Ectodermal cell (in vitro differentiated cells): ENCODE measurements at regions not wholly inside any gene's neighbourhood (a gene's known extent, or its start where the extent isn't known, plus 50 kb on each side); places are given as distances from the start of the nearest gene placed in this dataset.

Experiments used
- H3K27ac ChIP-seq: 2 replicates; pipeline ENCODE4 v1.7.0; 2013; ENCODE audit warnings: mild to moderate bottlenecking, low read depth, low read length; ENCODE audit not compliant: insufficient read depth, poor library complexity, severe bottlenecking
- H3K27me3 ChIP-seq: 2 replicates; pipeline ENCODE4 v1.7.0; 2013; ENCODE audit warnings: mild to moderate bottlenecking, low read length; ENCODE audit not compliant: insufficient read depth, control insufficient read depth, poor library complexity, severe bottlenecking
- H3K36me3 ChIP-seq: one replicate; pipeline ENCODE4 v1.7.0; 2013; ENCODE audit warnings: low read length; ENCODE audit not compliant: control insufficient read depth, insufficient read depth
- H3K4me1 ChIP-seq: one replicate; pipeline ENCODE4 v1.7.0; 2013; ENCODE audit warnings: low read length; ENCODE audit not compliant: control insufficient read depth, insufficient read depth
- H3K4me3 ChIP-seq: 2 replicates; pipeline ENCODE4 v1.7.0; 2013; ENCODE audit warnings: low read depth, low read length, control low read depth; ENCODE audit not compliant: insufficient read depth
- H3K9me3 ChIP-seq: 2 replicates; pipeline ENCODE4 v1.7.0; 2013; ENCODE audit warnings: mild to moderate bottlenecking, low read length, moderate library complexity; ENCODE audit not compliant: control insufficient read depth
- WGBS, 2 experiments: methylation state at CpG; one replicate each; pipeline ENCODE4 v1.1.7; 2013; ENCODE audit warnings: missing lambda C conversion rate in 2 of 2; 5-methylcytosine and 5-hydroxymethylcytosine counted together

- Histone ChIP-seq H3K36me3 (no peaks in the 10 kb centered on the region), H3K4me3 (no peak overlapping the region), H3K27ac (no peak overlapping the region), H3K4me1 (no peaks in the 10 kb centered on the region), H3K27me3 (no peaks in the 10 kb centered on the region), H3K9me3 (no peaks in the 10 kb centered on the region)
- WGBS, 2 experiments, result 92 to 98% methylated on average over 2 to 3 of the region's 3 CpGs
Measured at GRCh38 chr13:55483626-55484158, 1657.0 kb upstream of the PRR20A start.

GRCh38 chr13:55493297-55493696 is 1647.4 kb upstream of the PRR20A start:
- no peaks in the 10 kb centered on the region for H3K9me3 ChIP-seq
- H3K36me3 ChIP-seq, result no peaks in the 10 kb centered on the region
- H3K27ac ChIP-seq, result no peak overlapping the region
- WGBS, 2 experiments, result 90 to 96% methylated on average over 2 to 3 of the region's 3 CpGs
- no peaks in the 10 kb centered on the region for H3K27me3 ChIP-seq
- H3K4me1 ChIP-seq, result no peaks in the 10 kb centered on the region
- no peak overlapping the region for H3K4me3 ChIP-seq

GRCh38 chr13:55497486-55497885 is 1643.2 kb upstream of the PRR20A start:
- Histone ChIP-seq H3K4me1 (no peaks in the 10 kb centered on the region), H3K36me3 (no peaks in the 10 kb centered on the region), H3K4me3 (no peak overlapping the region), H3K27ac (no peak overlapping the region), H3K9me3 (no peaks in the 10 kb centered on the region), H3K27me3 (no peaks in the 10 kb centered on the region)
- 69 to 89% methylated on average over 2 of the region's 3 CpGs for WGBS, 2 experiments

GRCh38 chr13:55500694-55501093 is 1640.0 kb upstream of the PRR20A start:
- Histone ChIP-seq H3K4me3 (no peak overlapping the region), H3K9me3 (peaks cover 2% of the 10 kb centered on the region), H3K4me1 (no peaks in the 10 kb centered on the region), H3K36me3 (no peaks in the 10 kb centered on the region), H3K27ac (no peak overlapping the region), H3K27me3 (no peaks in the 10 kb centered on the region)
- 90 to 95% methylated on average over 2 of the region's 2 CpGs for WGBS, 2 experiments

- no peaks in the 10 kb centered on the region for H3K27me3 ChIP-seq
- no peaks in the 10 kb centered on the region for H3K36me3 ChIP-seq
- peaks cover 2% of the 10 kb centered on the region for H3K9me3 ChIP-seq
- no peaks in the 10 kb centered on the region for H3K4me1 ChIP-seq
- H3K27ac ChIP-seq, result no peak overlapping the region
- H3K4me3 ChIP-seq, result no peak overlapping the region
- 96 to 100% methylated on average over 1 of the region's 1 CpG for WGBS, 2 experiments
Measured at GRCh38 chr13:55516610-55517009, 1624.1 kb upstream of the PRR20A start.

- Histone ChIP-seq H3K27me3 (no peaks in the 10 kb centered on the region), H3K4me1 (no peaks in the 10 kb centered on the region), H3K27ac (no peak overlapping the region), H3K36me3 (no peaks in the 10 kb centered on the region), H3K4me3 (no peak overlapping the region), H3K9me3 (peaks cover 2% of the 10 kb centered on the region)
- 57 to 73% methylated on average over 1 of the region's 1 CpG for WGBS, 2 experiments
Measured at GRCh38 chr13:55517312-55517711, 1623.4 kb upstream of the PRR20A start.

- H3K27ac ChIP-seq, result no peak overlapping the region
- peaks cover 3% of the 10 kb centered on the region for H3K4me1 ChIP-seq
- no peaks in the 10 kb centered on the region for H3K27me3 ChIP-seq
- peaks cover 5% of the 10 kb centered on the region for H3K9me3 ChIP-seq
- 15 to 48% methylated on average over 1 of the region's 1 CpG for WGBS, 2 experiments
- H3K4me3 ChIP-seq, result no peak overlapping the region
- no peaks in the 10 kb centered on the region for H3K36me3 ChIP-seq
Measured at GRCh38 chr13:55528434-55528833, 1612.3 kb upstream of the PRR20A start.

GRCh38 chr13:55534306-55534705 is 1606.4 kb upstream of the PRR20A start:
- Histone ChIP-seq H3K4me1 (no peaks in the 10 kb centered on the region), H3K9me3 (peaks cover 6% of the 10 kb centered on the region), H3K36me3 (no peaks in the 10 kb centered on the region), H3K27ac (no peak overlapping the region), H3K4me3 (no peak overlapping the region), H3K27me3 (no peaks in the 10 kb centered on the region)
- WGBS, 2 experiments, result no CpG with 5 or more reads among the region's 1 CpG

- Histone ChIP-seq H3K27ac (no peak overlapping the region), H3K27me3 (no peaks in the 10 kb centered on the region), H3K36me3 (no peaks in the 10 kb centered on the region), H3K4me3 (no peak overlapping the region), H3K9me3 (peaks cover 6% of the 10 kb centered on the region), H3K4me1 (no peaks in the 10 kb centered on the region)
- 97 to 100% methylated on average over 1 to 2 of the region's 2 CpGs for WGBS, 2 experiments
Measured at GRCh38 chr13:55538424-55538823, 1602.3 kb upstream of the PRR20A start.

- no peaks in the 10 kb centered on the region for H3K27me3 ChIP-seq
- no peak overlapping the region for H3K27ac ChIP-seq
- H3K4me1 ChIP-seq, result no peaks in the 10 kb centered on the region
- no peak overlapping the region for H3K4me3 ChIP-seq
- H3K9me3 ChIP-seq, result peaks cover 2% of the 10 kb centered on the region
- no peaks in the 10 kb centered on the region for H3K36me3 ChIP-seq
Measured at GRCh38 chr13:55543053-55543452, 1597.7 kb upstream of the PRR20A start.

GRCh38 chr13:55550624-55551023 is 1590.1 kb upstream of the PRR20A start:
- Histone ChIP-seq H3K9me3 (no peaks in the 10 kb centered on the region), H3K27ac (no peak overlapping the region), H3K4me3 (no peak overlapping the region), H3K27me3 (no peaks in the 10 kb centered on the region), H3K4me1 (no peaks in the 10 kb centered on the region), H3K36me3 (no peaks in the 10 kb centered on the region)
